Prostate gland (tissue), 2 donors: ENCODE measurements at regions not wholly inside any gene's neighbourhood (a gene's known extent, or its start where the extent isn't known, plus 50 kb on each side); places are given as distances from the start of the nearest gene placed in this dataset.

Source experiments
- DNase-seq: peaks from one replicate; pipeline ENCODE4 v3.0.0-alpha.2; 2019; ENCODE audit warnings: low spot score
- H3K27ac ChIP-seq, 2 donors: fragments of 200-600 bp; sonication (generic); 2 replicates each; pipeline ENCODE4 v1.5.1; 2017 to 2019
- H3K27me3 ChIP-seq: fragments of 200-600 bp; sonication (generic); replicated peaks from 2 replicates; pipeline ENCODE4 v1.5.1; 2019; ENCODE audit not compliant: insufficient read depth
- H3K36me3 ChIP-seq, 2 donors: fragments of 200-600 bp; sonication (generic); 1 replicate in 1 of 2; 2 replicates in 1 of 2; pipeline versions ENCODE4 v1.5.1 to v1.8.1; 2017 to 2019
- H3K4me1 ChIP-seq: fragments of 200-600 bp; sonication (generic); replicated peaks from 2 replicates; pipeline ENCODE4 v1.5.1; 2019
- H3K4me3 ChIP-seq, 2 donors: fragments of 200-600 bp; sonication (generic); 2 replicates each; pipeline ENCODE4 v1.5.1; 2017 to 2019
- H3K9me3 ChIP-seq: fragments of 200-600 bp; sonication (generic); 2 replicates; pipeline ENCODE4 v1.5.1; 2017
- CTCF ChIP-seq, 4 experiments: fragments of 200-600 bp in 2 of 4; fragments of 450-650 bp in 2 of 4; sonication (generic) in 2 of 4; IDR thresholded peaks; 1 replicate in 3 of 4; 2 replicates in 1 of 4; pipeline ENCODE4 v1.5.1; 2016 to 2019; ENCODE audit warnings: antibody characterized with exemption in 4 of 4, mild to moderate bottlenecking in 2 of 4, moderate library complexity in 2 of 4
- POLR2A ChIP-seq: fragments of 450-650 bp; IDR thresholded peaks from one replicate; pipeline ENCODE4 v1.6.1; 2016; ENCODE audit warnings: antibody characterized with exemption, mild to moderate bottlenecking
- POLR2AphosphoS5 ChIP-seq: sonication (generic); formaldehyde crosslinking; IDR thresholded peaks from one replicate; pipeline ENCODE4 v1.6.1; 2017; ENCODE audit warnings: antibody characterized with exemption
- WGBS: methylation state at CpG from one replicate; pipeline ENCODE4 v1.1.5; 2018; 5-methylcytosine and 5-hydroxymethylcytosine counted together
- intact Hi-C: fragments of 100-400 bp; cut with DNase I; formaldehyde crosslinking; loops from one replicate; pipeline ENCODE4 v1.14.2; 2022

DNA sequence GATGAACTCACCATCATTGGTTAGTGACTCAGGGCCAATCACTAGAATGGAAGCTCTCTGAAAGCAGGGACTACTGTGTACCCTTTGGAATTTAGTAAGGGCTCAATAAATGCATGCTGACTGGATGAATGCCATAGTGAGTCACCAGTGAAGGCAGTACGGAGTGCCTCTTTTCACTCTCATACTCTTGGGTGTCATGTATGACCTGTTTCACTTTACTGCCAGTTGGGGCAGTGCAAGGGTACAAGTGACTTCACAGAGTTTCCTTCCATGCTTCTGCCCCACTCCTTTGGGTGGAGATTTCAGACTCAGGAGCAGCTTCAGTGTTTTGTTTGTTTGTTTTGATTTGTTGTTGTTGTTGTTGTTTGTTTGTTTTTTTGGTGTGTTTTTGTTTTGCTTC, 57.7 kb downstream of the SOX3 start:
- WGBS: 75% methylated on average over 1 of the region's 1 CpG
- DNase-seq: no peak
- Histone ChIP-seq H3K36me3 (no peaks in the 10 kb centered on the region), H3K4me1 (no peaks in the 10 kb centered on the region), H3K4me3 (no peak overlapping the region), H3K9me3 (no peaks in the 10 kb centered on the region), H3K27me3 (no peaks in the 10 kb centered on the region), H3K27ac (no peak overlapping the region)
- TF ChIP-seq CTCF (IDR thresholded peaks at IDR 0.05): no peak
- no peak for TF ChIP-seq POLR2A
- no peak for TF ChIP-seq POLR2AphosphoS5
- intact Hi-C loops: no loop called here

- intact Hi-C loops: no loop called here
- no peak for DNase-seq
- Histone ChIP-seq H3K27ac (no peak overlapping the region), H3K4me1 (no peaks in the 10 kb centered on the region), H3K36me3 (no peaks in the 10 kb centered on the region), H3K9me3 (no peaks in the 10 kb centered on the region), H3K27me3 (no peaks in the 10 kb centered on the region), H3K4me3 (no peak overlapping the region)
- TF ChIP-seq CTCF (IDR thresholded peaks at IDR 0.05) (no peak), POLR2A (no peak), POLR2AphosphoS5 (no peak)
- 19% methylated on average over 8 of the region's 8 CpGs for WGBS
These were observed 64.0 kb downstream of the SOX3 start for GRCh38 chrX:140440876-140441275.

- no peaks in the 10 kb centered on the region for H3K27me3 ChIP-seq
- no peak overlapping the region for H3K27ac ChIP-seq
- no peak for DNase-seq
- H3K4me3 ChIP-seq: no peak overlapping the region
- 12% methylated on average over 10 of the region's 35 CpGs for WGBS
- H3K4me1 ChIP-seq: no peaks in the 10 kb centered on the region
- H3K36me3 ChIP-seq: no peaks in the 10 kb centered on the region
- no peak for TF ChIP-seq POLR2A
- no peak for TF ChIP-seq POLR2AphosphoS5
- no peak for TF ChIP-seq CTCF (IDR thresholded peaks at IDR 0.05)
- intact Hi-C loops: no loop called here
- no peaks in the 10 kb centered on the region for H3K9me3 ChIP-seq
These were observed 65.4 kb downstream of the SOX3 start for GRCh38 chrX:140439476-140439875.

GRCh38 chrX:140434347-140434746, 70.5 kb downstream of the SOX3 start:
- intact Hi-C loops: no loop called here
- Histone ChIP-seq H3K36me3 (no peaks in the 10 kb centered on the region), H3K27me3 (no peaks in the 10 kb centered on the region), H3K4me1 (no peaks in the 10 kb centered on the region), H3K27ac (no peak overlapping the region), H3K9me3 (no peaks in the 10 kb centered on the region), H3K4me3 (no peak overlapping the region)
- TF ChIP-seq POLR2A (no peak), CTCF (IDR thresholded peaks at IDR 0.05) (no peak), POLR2AphosphoS5 (no peak)
- 33% methylated on average over 2 of the region's 2 CpGs for WGBS
- DNase-seq: no peak

DNA sequence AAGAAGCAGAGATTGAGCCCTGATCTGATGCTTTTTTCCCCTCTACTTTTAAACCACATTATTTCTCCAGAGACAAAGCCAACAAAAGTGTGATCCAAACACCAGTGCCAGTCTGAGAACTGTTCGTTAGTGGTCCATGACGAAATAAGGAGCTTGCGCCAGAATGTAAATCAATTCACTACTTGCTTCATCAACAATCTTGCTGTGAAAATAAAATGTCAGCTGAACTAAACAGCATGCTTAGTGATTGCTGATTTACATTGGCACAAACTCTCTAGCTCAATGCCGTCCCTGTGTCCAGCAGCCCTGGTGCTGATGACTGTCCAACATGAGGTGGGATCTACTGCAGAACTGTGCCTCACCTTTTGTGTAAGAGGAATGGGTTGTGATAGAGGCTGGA, 71.3 kb downstream of the SOX3 start:
- intact Hi-C loops: no loop called here
- H3K36me3 ChIP-seq: no peaks in the 10 kb centered on the region
- H3K4me1 ChIP-seq: no peaks in the 10 kb centered on the region
- H3K4me3 ChIP-seq: no peak overlapping the region
- no peak for DNase-seq
- WGBS: 41% methylated on average over 4 of the region's 4 CpGs
- H3K9me3 ChIP-seq: no peaks in the 10 kb centered on the region
- H3K27ac ChIP-seq: no peak overlapping the region
- H3K27me3 ChIP-seq: no peaks in the 10 kb centered on the region
- no peak for TF ChIP-seq POLR2A
- no peak for TF ChIP-seq CTCF (IDR thresholded peaks at IDR 0.05)
- TF ChIP-seq POLR2AphosphoS5: no peak
